Heart left ventricle (tissue), 13 donors: ENCODE measurements at regions not wholly inside any gene's neighbourhood (a gene's known extent, or its start where the extent isn't known, plus 50 kb on each side); places are given as distances from the start of the nearest gene placed in this dataset.

Source experiments
- CTCF ChIP-seq, 12 donors: fragments of 200-600 bp; sonication (generic) in 4 of 12; IDR thresholded peaks; one replicate each; pipeline versions ENCODE4 v1.5.0 to v1.8.0; 2018 to 2022; ENCODE audit warnings: antibody characterized with exemption in 12 of 12, mild to moderate bottlenecking in 5 of 12
- POLR2A ChIP-seq, 2 donors: fragments of 450-650 bp; IDR thresholded peaks; one replicate each; pipeline ENCODE4 v1.6.1; 2017; ENCODE audit warnings: antibody characterized with exemption in 2 of 2, mild to moderate bottlenecking in 2 of 2, moderate library complexity in 2 of 2
- donor health status: ischemic (EF 13 %, LVEDD 7.1; RV severe dilation, severe dysfunction).
- donor health status: DM: no; HTN: yes; CAD: no.
- donor health status: DM: no; HTN: no; CAD: no.
- donor health status: ischemic (EF 25% LVEDD 6.9; RV normal size, moderate dysfunction).
- donor health status: ischemic (EF 25% LVEDD 5.7; RV mildly dilated, moderate dysfunction).
- donor health status: ischemic (EF 35%, LVEDD 5.7; RV mildly dilated, moderate dysfunction).
- donor health status: nonischemic (EF 11% LVEDD 7.7; RV severe dilation, severe dysfunction).
- donor health status: DM: yes; HTN: yes; CAD: no.
- donor health status: PGD.
- donor health status: ischemic (EF 29% LVEDD 5.4; RV normal size, mild dysfunction).
- donor health status: nonischemic (EF 23%, LVEDD 6.1; RV moderate dilation, normal function).

DNA sequence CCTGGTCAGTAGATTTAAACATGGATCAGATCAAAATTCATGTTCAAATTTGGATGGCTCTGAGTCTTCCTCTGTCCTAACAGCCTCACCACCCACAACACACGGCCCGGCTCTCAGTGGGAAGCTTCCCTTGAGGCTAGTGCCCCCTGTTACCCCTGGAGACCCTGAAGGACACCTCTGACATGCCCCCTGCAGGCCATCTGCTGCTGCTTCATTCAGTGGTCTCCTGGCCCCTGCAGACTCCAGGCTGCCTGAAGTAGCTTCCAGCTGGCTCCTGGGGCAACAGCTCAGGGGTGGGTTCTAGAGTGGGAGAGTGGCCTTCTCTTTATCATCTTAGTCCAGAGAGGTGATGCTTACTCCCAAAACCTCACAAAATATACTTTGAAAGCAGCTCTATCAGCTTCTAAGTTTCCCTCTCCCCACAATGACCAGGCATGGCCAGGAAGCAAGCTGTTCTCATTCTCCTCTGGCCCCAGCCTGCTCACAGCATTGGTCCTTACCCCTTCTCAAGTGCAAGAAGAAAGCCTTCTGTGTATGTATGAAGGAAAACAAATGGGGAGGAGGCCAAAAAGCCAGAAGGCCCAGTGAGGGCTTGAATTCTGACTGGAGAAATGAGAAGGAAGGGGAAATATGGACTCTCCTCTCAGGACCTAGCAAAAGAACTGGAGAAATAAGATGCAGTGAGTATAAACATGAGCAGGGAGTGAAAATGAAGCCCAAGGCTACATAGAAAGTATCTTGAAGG, 189.6 kb upstream of the INHBA start:
- TF ChIP-seq CTCF (IDR thresholded peaks at IDR 0.05) (peak in 2 of 12 donors; percentile 9 to 13), POLR2A (IDR thresholded peaks at IDR 0.05) (no peak)
